GM23248 (cell line): ENCODE measurements at regions not wholly inside any gene's neighbourhood (a gene's known extent, or its start where the extent isn't known, plus 50 kb on each side); places are given as distances from the start of the nearest gene placed in this dataset.

Experiments used
- DNase-seq: peaks from one replicate; pipeline ENCODE4 v3.0.0-alpha.2; 2015
- H2AFZ ChIP-seq: fragments of 200-600 bp; sonication (generic); 2 replicates; pipeline ENCODE4 v1.6.1; 2016; ENCODE audit warnings: antibody characterized with exemption
- H3F3A ChIP-seq: fragments of 200-600 bp; sonication (generic); 2 replicates; pipeline ENCODE4 v1.6.1; 2016; ENCODE audit warnings: mild to moderate bottlenecking, antibody characterized with exemption, mixed run types; ENCODE audit not compliant: insufficient read depth
- H3K27ac ChIP-seq: fragments of 200-600 bp; sonication (generic); 2 replicates; pipeline ENCODE4 v1.5.1; 2016; ENCODE audit warnings: mild to moderate bottlenecking
- H3K27me3 ChIP-seq: fragments of 200-600 bp; sonication (generic); replicated peaks from 2 replicates; pipeline ENCODE4 v1.6.1; 2016; ENCODE audit warnings: mild to moderate bottlenecking; ENCODE audit not compliant: insufficient read depth
- H3K36me3 ChIP-seq: fragments of 200-600 bp; sonication (generic); 2 replicates; pipeline ENCODE4 v1.6.1; 2016; ENCODE audit warnings: low read depth, mild to moderate bottlenecking
- H3K4me1 ChIP-seq: fragments of 200-600 bp; sonication (generic); 2 replicates; pipeline ENCODE4 v1.6.1; 2016; ENCODE audit warnings: mild to moderate bottlenecking; ENCODE audit not compliant: insufficient read depth
- H3K4me2 ChIP-seq: fragments of 200-600 bp; sonication (generic); one replicate; pipeline ENCODE4 v1.6.1; 2016; ENCODE audit warnings: mild to moderate bottlenecking; ENCODE audit not compliant: unreplicated experiment
- H3K4me3 ChIP-seq: fragments of 200-600 bp; sonication (generic); 2 replicates; pipeline ENCODE4 v1.5.1; 2016; ENCODE audit warnings: mild to moderate bottlenecking
- H3K79me2 ChIP-seq: fragments of 200-600 bp; sonication (generic); 2 replicates; pipeline ENCODE4 v1.6.1; 2016; ENCODE audit warnings: mild to moderate bottlenecking; ENCODE audit not compliant: insufficient read depth
- H3K9ac ChIP-seq: fragments of 200-600 bp; sonication (generic); 2 replicates; pipeline ENCODE4 v1.6.1; 2016; ENCODE audit warnings: mild to moderate bottlenecking
- H3K9me2 ChIP-seq: fragments of 200-600 bp; sonication (generic); 2 replicates; pipeline ENCODE4 v1.6.1; 2016; ENCODE audit warnings: mixed run types, mild to moderate bottlenecking, moderate library complexity; ENCODE audit not compliant: insufficient read depth
- H3K9me3 ChIP-seq: fragments of 200-600 bp; sonication (generic); one replicate; pipeline ENCODE4 v1.6.1; 2017; ENCODE audit warnings: low read depth
- H4K20me1 ChIP-seq: fragments of 200-600 bp; sonication (generic); 2 replicates; pipeline ENCODE4 v1.6.0; 2016; ENCODE audit not compliant: insufficient read depth
- EZH2 ChIP-seq: fragments of 200-600 bp; sonication (generic); IDR thresholded peaks from 2 replicates; pipeline ENCODE4 v1.6.1; 2018; ENCODE audit warnings: antibody characterized with exemption, mild to moderate bottlenecking; ENCODE audit not compliant: insufficient read depth, poor library complexity, severe bottlenecking
- EZH2phosphoT487 ChIP-seq: fragments of 200-600 bp; sonication (generic); IDR thresholded peaks from 2 replicates; pipeline ENCODE4 v1.6.1; 2018; ENCODE audit warnings: antibody characterized with exemption, moderate library complexity, mild to moderate bottlenecking, low read depth; ENCODE audit not compliant: insufficient read depth
- WGBS, 2 experiments: methylation state at CpG; one replicate each; pipeline ENCODE4 v1.1.6; 2015 to 2017; ENCODE audit warnings: low lambda C conversion rate in 2 of 2, low coverage in 1 of 2; ENCODE audit errors: missing lambda C conversion rate in 2 of 2; 5-methylcytosine and 5-hydroxymethylcytosine counted together
- in situ Hi-C: fragments of 300-500 bp; cut with MboI; formaldehyde crosslinking; loops from 2 replicates; pipeline ENCODE4 v1.15.0; 2020

- DNase-seq, result no peak
- H3K9me2 ChIP-seq, result no peaks in the 10 kb centered on the region
- H3K79me2 ChIP-seq, result no peaks in the 10 kb centered on the region
- no peaks in the 10 kb centered on the region for H3K36me3 ChIP-seq
- H3K4me3 ChIP-seq, result no peak overlapping the region
- TF ChIP-seq EZH2phosphoT487 (no peak), EZH2 (no peak)
- no peaks in the 10 kb centered on the region for H3F3A ChIP-seq
- peaks cover 27% of the 10 kb centered on the region; the same call in 1 of the 2 replicates for H3K27me3 ChIP-seq
- H3K9me3 ChIP-seq, result no peaks in the 10 kb centered on the region
- H3K4me1 ChIP-seq, result no peaks in the 10 kb centered on the region
- in situ Hi-C loops, result no loop called here
- no peak overlapping the region for H3K27ac ChIP-seq
- H4K20me1 ChIP-seq, result no peaks in the 10 kb centered on the region
- no peak overlapping the region for H2AFZ ChIP-seq
- no peak overlapping the region for H3K9ac ChIP-seq
- 92% methylated on average over 5 of the region's 5 CpGs for WGBS, 2 experiments
- no peak overlapping the region for H3K4me2 ChIP-seq
Measured at GRCh38 chr1:223487887-223488259, 94.7 kb downstream of the CCDC185 start.

DNA sequence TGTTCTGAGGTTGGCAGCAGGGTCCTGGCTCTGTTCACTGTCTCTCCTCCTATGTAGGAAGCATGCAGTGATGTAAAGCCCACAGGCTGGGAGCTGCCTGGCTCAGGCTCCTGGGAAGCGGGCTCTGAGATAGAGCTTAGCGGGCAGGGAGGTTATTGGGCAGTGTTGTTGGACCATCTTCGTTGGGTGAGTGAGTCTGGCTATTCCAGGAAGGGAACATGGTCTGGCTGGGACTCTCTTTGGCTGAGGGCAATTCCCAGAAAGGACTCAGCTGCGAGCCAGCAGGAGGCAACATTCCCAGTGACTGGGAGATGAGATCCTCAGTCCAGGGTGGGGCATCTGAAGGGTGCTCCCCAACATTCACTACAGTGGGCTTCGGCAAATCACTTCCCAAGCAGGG is 96.2 kb downstream of the CCDC185 start:
- Histone ChIP-seq H4K20me1 (no peaks in the 10 kb centered on the region), H3K36me3 (no peaks in the 10 kb centered on the region), H3K79me2 (no peaks in the 10 kb centered on the region), H3K9ac (no peak overlapping the region), H3K4me2 (no peak overlapping the region), H2AFZ (no peak overlapping the region), H3K27ac (no peak overlapping the region), H3F3A (no peaks in the 10 kb centered on the region), H3K9me3 (no peaks in the 10 kb centered on the region), H3K27me3 (peaks cover 27% of the 10 kb centered on the region; the same call in 1 of the 2 replicates), H3K9me2 (no peaks in the 10 kb centered on the region), H3K4me3 (no peak overlapping the region), H3K4me1 (no peaks in the 10 kb centered on the region)
- DNase-seq, result no peak
- WGBS, 2 experiments, result 37 to 46% methylated on average over 5 of the region's 5 CpGs
- TF ChIP-seq EZH2, result no peak
- no peak for TF ChIP-seq EZH2phosphoT487
- in situ Hi-C loops, result no loop called here

DNA sequence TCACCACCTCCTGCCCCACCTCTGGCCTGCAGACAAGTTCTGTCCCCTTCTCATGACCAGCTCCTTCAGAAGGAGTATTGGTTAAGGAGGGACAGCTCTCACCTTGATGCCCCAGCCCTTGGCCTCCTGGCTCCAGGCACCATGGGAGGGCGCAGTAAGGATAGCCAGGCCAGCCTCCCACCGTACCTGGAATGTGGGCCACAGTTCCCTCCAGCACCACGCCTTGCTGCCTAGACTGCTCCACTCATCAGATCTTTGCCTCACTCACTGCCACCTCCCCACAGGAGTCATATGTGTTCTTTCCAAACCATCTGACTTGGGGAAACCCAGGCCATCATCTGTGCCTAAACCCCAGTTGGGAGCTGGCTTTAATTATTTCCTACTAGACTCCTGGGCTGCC is 97.0 kb downstream of the CCDC185 start:
- Histone ChIP-seq H3K9me2 (no peaks in the 10 kb centered on the region), H3K79me2 (no peaks in the 10 kb centered on the region), H3K9ac (no peak overlapping the region), H3K9me3 (no peaks in the 10 kb centered on the region), H3K4me2 (no peak overlapping the region), H3K27ac (no peak overlapping the region), H3K27me3 (peaks cover 24% of the 10 kb centered on the region; the same call in 1 of the 2 replicates), H3K36me3 (no peaks in the 10 kb centered on the region), H3K4me3 (no peak overlapping the region), H4K20me1 (no peaks in the 10 kb centered on the region), H3F3A (no peaks in the 10 kb centered on the region), H2AFZ (no peak overlapping the region), H3K4me1 (no peaks in the 10 kb centered on the region)
- WGBS, 2 experiments, result 55 to 78% methylated on average over 3 of the region's 3 CpGs
- TF ChIP-seq EZH2 (no peak), EZH2phosphoT487 (no peak)
- in situ Hi-C loops, result no loop called here
- no peak for DNase-seq
